Activated CD4-positive, alpha-beta T cell treated with anti-CD3 and anti-CD28 coated beads, Interleukin-2, amount 50 U/mL, for 16 hours (primary cell): ENCODE measurements at regions not wholly inside any gene's neighbourhood (a gene's known extent, or its start where the extent isn't known, plus 50 kb on each side); places are given as distances from the start of the nearest gene placed in this dataset.

Experiments used
- DNase-seq: peaks from one replicate; pipeline ENCODE4 v3.0.0-alpha.2; 2020

DNA sequence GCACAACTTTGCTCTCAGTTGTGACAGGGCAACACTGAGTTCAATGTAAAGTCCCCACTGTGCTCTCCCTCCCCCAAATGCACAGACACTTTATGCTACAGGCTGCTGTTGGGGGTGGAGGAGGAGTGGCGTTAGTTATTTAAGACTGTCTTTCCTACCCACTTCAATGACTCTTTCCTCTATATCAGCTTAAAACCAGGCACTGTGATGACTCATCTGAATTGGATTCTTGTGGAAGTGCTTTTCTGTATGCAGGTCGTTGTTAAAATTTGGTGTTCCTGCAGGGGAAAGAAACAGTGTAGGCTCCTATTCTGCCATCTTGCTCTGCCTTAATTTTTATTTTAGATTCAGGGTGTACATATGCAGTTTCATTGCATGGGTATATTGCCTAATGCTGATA lies 1157.2 kb upstream of the ADGRL3 start:
- DNase-seq = no peak

DNA sequence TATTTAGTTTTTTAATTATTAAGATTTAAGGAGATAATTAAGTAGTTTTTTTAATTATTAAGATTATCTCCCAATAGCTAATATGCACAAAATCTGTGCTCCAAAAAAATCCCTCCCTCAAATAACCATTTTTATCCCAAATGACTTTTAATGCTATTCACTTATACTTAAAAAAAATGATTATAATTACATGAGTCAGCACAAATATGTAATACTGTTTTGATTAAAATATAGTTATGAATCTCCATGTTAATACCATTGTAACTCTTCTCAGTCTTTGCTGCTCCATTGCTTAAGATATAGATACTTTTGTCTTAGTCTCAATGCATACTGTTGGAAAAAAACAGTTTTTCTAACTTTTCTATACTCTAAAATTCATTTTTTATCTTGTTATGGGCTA lies 1121.1 kb upstream of the ADGRL3 start:
- no peak for DNase-seq

DNA sequence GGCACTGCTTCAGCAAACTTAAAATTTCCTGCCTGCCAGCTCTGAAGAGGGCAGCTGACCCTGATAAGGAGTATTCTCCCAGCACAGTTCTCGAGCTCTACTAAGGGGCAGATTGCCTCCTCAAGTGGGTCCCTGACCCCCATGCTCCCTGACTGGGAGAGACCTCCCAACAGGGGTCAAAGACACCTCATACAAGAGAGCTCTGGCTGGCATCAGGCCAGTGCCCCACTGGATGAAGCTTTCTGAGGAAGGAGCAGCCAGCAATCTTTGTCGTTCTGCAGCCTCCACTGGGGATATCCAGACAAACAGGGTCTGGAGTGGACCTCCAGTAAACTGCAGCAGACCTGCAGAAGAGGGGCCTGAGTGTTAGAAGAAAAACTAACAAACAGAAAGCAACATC lies 1118.3 kb upstream of the ADGRL3 start:
- no peak for DNase-seq

DNA sequence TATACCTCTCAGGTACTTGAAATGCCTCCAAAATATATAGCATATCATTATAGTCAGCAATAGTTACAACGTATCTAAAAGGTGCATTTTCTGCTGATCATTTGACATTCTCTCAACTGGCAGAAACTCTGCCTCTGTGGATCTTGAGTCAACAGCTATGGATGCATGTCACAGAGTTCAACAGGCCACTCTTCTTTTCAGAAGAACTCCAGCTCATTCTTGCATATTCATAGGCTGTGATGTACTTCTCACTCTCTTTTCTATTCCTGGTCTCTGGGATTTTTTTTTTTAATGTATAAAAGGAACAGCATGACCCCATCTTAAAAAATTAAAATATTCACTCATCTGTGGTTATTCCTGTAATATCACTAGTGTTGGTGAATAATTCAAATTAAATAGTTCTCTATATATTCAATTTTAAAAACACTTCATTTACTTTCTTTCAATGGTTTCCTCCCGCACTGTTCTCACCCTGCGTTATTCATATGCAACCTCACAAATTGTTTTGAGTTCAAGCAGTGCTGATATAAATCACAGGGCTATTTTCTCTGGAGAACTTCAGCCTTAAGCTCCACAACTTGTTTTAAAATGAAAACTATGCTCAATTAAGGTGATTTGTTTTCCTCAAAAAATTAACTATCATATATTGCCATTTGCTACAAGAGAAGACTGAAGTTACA lies 1111.2 kb upstream of the ADGRL3 start:
- DNase-seq = no peak

DNA sequence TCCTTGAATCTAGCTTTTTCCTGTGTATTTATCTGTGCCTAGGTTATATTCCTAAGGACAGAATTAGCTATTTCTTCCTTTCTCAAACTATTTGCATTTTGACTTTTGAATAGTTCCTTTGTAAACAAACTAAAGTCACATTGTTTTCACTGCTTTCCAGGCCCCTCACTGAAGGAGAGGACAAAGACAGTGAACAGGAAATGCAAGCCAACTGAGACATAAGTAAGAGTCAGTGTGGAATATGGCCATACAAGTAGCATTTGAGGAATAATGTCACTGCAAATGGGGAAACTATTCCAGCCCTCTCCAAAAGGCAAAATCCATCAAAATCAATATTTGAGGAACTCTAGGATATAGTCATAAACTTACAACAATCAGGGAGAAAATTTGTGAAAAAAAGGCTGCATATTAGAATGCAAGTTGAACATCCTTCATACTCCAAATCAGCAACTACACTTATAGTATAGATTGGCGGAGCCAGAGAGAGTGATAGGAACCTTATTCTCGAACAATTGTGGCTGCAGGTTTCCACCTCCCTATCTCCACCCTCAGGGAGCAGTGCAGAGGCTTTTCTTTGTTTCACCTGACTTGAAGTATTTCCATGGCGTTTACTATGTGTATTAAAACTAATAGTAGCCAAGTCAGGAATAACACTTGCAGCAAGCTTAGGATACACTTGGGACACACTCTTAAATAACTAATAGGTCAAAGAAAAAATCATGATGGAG lies 1110.4 kb upstream of the ADGRL3 start:
- DNase-seq = no peak

DNA sequence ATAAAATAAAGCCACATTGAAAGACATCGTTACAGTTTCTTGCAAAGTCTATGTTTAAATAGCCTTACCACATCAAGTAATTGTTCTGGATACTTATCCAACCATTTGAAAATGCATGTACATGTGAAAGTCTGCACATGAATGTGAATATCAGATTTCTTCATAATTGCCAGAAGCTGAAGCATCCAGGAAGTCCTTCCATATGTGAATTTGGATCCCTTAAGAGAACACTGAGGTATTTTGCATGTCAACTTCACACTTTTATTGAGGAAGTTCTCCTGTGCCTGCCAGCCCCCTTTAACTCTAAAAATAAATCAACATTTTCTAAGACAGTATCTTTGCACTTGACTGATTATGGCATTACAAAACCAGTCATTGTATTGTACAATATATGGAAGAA lies 1103.5 kb upstream of the ADGRL3 start:
- DNase-seq = no peak

DNA sequence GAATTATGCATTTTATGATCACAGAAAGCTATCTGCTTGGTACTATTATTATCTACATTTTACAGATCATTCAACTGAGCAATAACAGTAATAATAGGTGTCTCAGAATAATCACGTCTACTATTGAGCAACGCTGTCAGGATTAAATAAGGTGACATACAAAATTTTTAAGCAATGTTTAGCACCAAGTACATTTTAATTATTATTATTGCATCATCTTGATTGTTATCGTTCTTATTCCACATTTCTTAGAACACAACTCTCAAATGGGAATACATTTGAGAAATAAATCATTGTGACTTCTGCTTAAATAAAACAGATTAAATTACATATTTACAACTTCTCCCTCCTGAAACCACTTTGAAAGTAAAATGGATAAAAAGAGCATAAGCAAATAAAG lies 1083.5 kb upstream of the ADGRL3 start:
- no peak for DNase-seq

DNA sequence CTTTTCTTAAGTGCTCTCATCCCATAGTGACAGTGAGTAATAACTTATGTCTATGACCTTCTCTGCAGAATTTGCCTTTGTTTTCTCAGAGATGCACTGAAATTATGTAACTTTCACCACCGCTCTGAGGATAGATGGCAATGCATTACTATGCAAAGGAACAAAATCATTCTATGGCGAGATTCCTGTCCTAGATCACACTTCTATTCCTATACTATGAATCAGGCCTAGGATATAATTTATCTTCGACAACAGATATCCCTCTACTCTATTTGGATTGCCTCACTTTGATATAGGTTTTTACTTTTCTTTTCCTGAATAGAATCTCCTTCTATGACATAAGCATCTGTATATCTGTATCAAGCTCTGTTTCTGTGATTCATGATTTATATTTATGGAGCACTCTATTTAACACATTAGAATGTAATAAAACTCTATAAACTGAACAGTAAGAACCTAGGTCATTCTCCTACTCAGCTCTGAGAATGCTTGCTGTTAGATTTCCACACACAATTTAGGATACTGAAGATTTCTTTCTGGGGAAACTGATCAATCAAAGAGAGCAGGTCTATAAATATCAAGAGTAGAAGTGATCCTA lies 1082.3 kb upstream of the ADGRL3 start:
- no peak for DNase-seq

DNA sequence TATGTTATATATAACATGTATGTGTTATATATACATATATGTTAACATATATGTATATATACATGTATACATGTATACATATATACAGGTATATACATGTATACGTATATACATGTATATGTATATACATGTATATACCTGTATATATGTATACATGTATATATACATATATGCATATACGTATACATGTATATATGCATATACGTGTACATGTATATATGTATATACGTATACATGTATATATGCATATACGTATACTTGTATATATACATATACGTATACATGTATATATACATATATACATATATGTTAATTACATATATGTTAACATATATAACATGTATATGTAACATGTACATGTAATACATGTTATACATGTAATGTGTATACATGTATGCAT lies 1077.3 kb upstream of the ADGRL3 start:
- DNase-seq = no peak

DNA sequence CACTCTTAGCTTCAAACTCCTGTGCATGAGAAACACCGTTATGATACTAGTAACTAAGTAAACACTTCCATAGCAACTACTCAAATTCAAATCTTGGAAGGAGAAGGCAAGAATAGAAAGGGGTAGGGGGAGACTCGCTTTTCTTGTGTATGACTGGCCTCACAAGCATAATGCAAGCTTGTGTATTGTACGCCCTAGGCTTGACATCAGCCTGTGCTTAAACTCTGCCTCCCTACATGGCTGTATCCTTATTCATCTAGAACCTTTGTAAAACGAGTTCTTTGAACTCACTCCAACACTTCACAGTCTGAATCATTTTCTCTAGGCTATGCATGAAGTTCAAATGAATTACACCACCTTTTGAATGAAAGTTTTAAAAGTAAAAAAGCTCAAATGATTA lies 1071.2 kb upstream of the ADGRL3 start:
- DNase-seq = no peak

DNA sequence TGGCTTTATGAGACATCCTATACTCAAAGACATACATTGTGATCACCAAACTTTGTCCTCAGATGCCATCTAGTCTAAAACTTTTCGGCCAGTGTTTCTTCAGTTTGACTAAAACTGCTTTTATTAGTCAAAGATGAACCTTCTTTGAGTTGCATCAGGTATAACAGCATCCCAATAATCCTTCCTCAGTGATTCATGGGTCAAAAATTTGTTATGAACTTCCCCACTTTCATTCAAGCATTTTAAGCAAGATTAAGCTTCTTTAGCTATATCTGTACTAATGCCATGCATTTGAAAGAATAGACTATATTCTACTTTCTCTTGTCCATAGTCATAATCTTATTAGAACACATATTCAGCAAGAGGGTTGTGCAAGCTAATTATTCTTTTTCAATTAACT lies 1070.4 kb upstream of the ADGRL3 start:
- DNase-seq = no peak

DNA sequence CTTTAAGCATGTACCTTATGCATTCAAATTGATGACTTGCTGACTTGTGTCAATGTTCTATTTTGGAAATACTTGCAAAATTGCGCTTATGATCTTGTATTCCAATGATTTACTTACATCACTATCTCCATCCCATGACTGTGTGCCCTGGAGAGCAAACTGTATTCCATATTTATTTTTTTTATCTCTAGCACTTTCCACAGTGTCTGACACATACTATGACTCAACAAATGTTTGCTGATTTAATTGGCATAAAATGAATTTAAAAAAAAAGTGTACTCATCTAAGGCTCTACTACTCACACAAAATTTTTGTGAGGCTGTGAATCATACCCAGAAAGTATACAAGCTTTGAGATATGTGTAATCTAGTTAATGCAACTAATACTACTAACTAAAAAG lies 1066.8 kb upstream of the ADGRL3 start:
- no peak for DNase-seq

DNA sequence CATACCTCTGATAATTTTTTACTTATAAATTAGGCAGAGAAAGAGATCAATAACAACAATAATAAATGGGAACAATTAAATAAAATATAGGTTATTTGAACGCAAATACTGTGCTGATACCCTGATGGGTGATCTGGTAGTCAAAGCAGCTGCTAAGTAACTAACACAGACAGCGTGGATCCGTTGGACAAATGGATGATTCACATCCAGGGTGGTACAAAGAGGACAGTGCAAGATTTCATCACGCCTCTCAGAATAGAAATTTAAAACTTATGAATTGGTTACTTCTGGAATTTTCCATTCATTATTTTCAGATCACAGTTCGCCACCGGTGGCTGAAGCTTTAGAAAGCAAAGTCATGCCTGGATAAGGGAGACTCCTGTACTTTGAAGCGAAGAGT lies 1066.0 kb upstream of the ADGRL3 start:
- DNase-seq = no peak

DNA sequence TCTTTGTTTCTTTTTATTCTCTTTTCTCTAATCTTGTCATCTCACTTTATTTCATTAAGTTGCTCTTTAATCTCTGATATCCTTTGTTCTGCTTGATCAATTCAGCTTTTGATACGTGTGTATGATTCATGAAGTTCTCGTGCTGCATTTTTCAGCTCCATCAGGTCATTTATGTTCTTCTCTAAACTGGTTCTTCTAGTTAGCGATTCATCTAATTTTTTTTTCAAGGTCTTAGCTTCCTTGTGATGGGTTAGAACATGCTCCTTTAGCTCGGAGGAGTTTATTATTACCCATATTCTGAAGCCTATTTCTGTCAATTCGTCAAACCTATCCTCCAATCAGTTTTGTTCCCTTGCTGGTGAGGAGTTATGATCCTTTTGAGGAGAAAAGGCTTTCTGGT lies 1045.0 kb upstream of the ADGRL3 start:
- no peak for DNase-seq

DNA sequence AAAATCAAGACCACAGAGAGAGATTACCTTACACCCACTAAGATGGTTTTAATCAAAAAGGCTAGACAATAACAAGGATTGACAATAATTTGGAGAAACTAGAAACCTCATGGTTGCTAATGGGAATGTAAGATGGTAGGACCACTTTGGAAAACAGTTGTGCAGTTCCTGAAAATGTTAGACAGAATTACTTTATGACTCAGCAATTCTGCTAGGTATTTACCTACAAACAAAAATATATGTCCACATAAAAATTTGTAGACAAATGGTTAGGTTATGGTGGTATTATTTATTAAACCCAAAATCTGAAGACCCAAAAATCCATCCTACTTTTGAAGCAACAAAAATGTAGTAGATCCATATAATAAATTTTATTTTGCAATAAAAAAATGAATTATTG lies 1027.0 kb upstream of the ADGRL3 start:
- DNase-seq = no peak

DNA sequence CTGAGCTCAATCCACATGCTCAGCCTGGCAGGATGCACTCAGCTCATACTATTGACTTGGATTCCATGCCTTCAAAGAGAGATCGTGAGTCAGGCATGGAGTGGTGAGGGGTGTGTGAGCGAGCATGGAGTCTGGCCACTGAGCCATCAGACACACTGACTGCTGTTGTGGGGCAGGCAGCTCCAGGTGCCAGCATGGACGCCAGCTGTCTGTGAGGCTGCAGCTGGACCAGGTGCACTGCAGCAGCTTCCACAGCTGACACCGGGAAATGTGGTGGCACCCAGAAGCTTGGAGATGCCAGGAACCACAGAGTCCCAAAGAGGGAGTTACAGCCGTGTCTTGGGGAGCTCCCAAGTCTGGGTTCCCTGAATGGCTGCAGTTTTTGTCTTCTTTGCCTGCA lies 1026.4 kb upstream of the ADGRL3 start:
- no peak for DNase-seq

DNA sequence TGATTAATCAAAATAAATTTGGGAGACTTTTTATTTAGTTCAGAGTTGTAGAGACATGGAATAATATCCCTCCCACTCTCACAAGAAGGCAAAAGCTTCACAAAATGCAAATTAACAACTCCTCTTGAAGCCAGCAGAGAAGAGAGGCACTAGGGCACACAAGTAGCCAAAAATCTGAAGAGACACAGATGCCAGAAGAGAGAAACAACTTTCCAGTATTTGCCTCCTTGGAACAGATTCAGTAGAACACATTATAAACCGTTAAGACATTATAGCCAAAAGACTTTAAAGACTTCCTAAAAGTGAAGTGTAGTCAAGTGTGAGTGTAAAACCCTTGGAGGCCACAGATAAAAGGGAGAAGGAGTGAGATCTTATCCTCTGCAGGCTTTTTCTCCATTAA lies 1024.9 kb upstream of the ADGRL3 start:
- DNase-seq = no peak

DNA sequence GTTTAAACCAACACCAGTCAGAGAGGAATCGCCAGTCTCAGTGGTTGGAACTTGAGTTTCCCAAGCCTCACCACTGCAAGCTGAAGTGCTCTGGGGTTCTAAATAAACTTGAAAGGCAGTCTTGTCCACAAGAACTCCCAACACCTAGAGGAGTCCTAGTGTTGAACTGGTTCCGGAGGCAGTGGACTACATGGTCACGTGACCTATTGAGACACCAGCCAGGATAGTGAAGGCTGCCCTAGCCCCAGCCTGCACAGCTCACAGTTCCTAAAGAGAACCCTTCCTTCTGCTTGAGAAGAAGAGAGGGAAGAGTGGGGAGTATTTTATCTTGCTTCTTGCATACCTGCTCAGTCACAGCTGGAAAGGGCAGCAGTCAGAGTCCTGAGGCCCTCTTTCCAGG lies 1012.7 kb upstream of the ADGRL3 start:
- no peak for DNase-seq

DNA sequence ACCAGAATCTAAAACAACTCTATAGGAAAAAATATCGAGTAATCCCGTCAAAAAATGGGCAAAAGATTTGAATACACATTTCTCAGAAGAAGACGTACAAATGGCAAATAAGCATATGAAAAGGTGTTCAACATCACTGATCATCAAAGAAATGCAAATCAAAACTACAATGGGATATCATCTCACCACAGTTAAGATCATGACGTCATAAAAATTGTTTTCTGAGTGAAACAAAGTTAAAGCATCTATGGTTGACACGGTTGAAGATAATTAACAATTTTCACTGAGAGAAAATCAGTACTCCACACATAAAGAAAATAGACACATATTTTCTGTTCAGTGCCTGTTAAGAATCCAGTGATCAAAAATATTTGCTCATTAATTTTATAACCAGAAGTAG lies 1010.8 kb upstream of the ADGRL3 start:
- DNase-seq = no peak

DNA sequence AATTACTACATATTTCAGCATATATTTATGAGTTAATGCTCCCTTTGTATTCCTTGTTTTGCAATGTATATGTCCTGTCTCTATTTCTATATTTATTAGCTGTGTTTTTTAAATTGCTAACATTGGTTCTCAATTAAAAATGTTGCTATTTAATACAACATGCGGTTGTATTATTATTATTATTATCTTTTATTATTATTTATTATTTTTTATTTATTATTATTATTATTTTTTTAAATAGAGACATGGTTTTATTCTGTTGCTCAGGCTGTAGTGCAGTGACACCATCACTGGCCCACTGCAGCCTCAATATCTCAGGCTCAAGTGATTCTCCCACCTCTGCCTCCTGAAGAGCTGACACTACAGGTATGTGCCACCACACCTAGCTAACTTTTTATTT lies 1005.9 kb upstream of the ADGRL3 start:
- no peak for DNase-seq

DNA sequence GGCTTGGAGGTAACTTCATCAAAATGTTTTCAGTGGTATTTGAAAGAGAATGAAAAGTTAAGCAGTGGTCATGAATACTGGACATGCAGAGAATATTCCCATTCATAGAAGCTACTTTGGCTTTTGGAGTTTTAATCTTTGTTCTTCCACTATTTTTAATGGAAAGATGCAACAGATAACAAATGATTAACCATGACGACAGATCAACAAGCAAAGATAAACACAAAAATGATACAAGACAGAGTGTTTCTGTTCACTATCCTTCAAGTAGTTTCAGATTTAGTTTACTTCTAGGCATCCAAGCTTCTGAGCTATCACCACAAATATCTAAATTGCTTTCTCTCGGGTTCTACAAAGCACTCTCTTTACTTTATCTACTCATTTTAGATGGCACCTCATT lies 1004.9 kb upstream of the ADGRL3 start:
- no peak for DNase-seq

DNA sequence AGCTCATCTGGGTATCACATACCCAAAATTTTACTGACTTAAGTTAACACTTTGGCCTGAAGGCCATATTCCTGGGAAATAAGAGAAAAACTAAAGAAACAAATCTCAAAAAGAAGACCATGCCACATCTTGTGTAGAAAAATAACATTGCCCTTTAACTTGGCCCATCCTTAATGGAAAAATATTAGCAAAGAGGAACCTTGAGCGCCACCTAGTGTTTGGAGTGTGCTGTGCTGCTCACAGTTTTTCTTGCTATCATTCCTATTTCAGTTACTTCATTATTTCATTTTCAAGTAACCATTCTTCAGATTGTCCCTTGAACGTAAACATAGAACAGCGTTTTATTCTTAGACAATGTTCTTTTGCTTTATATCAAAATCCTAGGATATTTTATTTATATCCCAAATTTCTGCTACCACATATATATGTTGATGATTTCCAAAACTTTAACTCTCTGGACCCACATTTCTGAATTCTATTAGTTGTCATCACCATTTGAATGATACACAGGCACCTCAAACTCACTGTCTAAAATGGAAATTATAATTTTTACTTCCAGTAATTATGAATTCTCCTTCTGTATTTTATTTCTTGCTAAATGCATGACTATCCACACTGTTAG lies 999.0 kb upstream of the ADGRL3 start:
- DNase-seq = peak; percentile 34

DNA sequence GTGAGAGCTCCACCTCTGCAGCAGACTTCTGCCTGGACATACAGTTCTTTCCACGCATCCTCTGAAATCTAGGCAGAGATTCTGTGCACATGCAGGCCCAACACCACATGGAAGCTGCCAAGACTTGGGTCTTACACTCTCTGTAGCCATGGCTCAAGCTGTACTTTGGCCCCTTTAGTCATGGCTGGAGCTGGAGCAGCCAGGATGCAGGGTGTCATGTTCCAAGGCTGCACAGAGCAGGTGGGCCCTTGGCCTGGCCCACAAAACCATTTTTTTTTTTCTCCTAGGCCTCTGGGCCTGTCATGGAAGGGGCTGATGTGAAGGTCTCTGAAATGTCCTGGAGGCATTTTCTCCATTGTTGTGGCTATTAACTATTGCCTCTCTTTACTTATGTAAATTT lies 990.5 kb upstream of the ADGRL3 start:
- DNase-seq = no peak

DNA sequence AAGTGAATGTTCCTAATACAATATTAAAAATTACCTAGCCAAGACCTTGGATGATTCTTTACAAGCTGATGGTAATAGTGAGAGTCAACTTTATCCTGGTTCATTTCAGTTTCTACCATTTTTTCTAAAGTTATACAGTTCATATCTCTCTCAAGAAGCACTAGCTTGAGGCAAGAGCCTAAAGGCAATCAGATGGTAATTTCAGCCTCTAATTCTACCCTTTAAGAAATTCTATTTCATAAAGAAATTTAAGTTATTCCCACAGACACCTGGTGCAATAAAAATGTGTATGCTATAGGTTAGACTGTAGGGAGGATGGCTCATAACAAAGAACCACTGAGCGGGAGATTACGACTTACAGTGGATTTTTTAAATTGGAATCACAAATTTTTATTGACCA lies 984.2 kb upstream of the ADGRL3 start:
- DNase-seq = no peak
